Astrocyte (in vitro differentiated cells and primary cell): ENCODE measurements at regions not wholly inside any gene's neighbourhood (a gene's known extent, or its start where the extent isn't known, plus 50 kb on each side); places are given as distances from the start of the nearest gene placed in this dataset.

Experiments
- DNase-seq: peaks from one replicate; pipeline ENCODE4 v3.0.0-alpha.2; 2010; ENCODE audit warnings: low read depth
- FAIRE-seq: peaks from 2 replicates; lab custom pipeline; 2011; peaks lifted over from hg19 to GRCh38; lab: Jason Lieb, UNC
- H2AFZ ChIP-seq: 2 replicates; pipeline ENCODE4 v1.6.0; 2012; ENCODE audit warnings: low read depth, low read length, inconsistent platforms
- H3K27ac ChIP-seq: 2 replicates; pipeline ENCODE4 v1.5.1; 2011; ENCODE audit warnings: low read depth, low read length, inconsistent platforms
- H3K27me3 ChIP-seq: 2 replicates; pipeline ENCODE4 v1.6.0; 2011; ENCODE audit warnings: low read length, inconsistent platforms; ENCODE audit not compliant: insufficient read depth
- H3K36me3 ChIP-seq: 2 replicates; pipeline ENCODE4 v1.5.1; 2011; ENCODE audit warnings: low read length, inconsistent platforms; ENCODE audit not compliant: insufficient read depth
- H3K4me1 ChIP-seq: 2 replicates; pipeline ENCODE4 v1.5.1; 2011; ENCODE audit warnings: low read length, inconsistent platforms; ENCODE audit not compliant: insufficient read depth
- H3K4me2 ChIP-seq: 2 replicates; pipeline ENCODE4 v1.6.0; 2012; ENCODE audit warnings: low read length, inconsistent platforms
- H3K4me3 ChIP-seq: 2 replicates; pipeline ENCODE4 v1.5.1; 2011; ENCODE audit warnings: low read depth, mild to moderate bottlenecking, low read length, inconsistent platforms; ENCODE audit not compliant: insufficient read depth
- H3K79me2 ChIP-seq: 2 replicates; pipeline ENCODE4 v1.6.0; 2012; ENCODE audit warnings: mild to moderate bottlenecking, low read length, inconsistent platforms; ENCODE audit not compliant: insufficient read depth
- H3K9ac ChIP-seq: 2 replicates; pipeline ENCODE4 v1.6.0; 2012; ENCODE audit warnings: mild to moderate bottlenecking, low read length, inconsistent platforms
- H3K9me3 ChIP-seq: 2 replicates; pipeline ENCODE4 v1.5.1; 2012; ENCODE audit warnings: low read depth, mild to moderate bottlenecking, low read length, inconsistent platforms; ENCODE audit not compliant: insufficient read depth
- H4K20me1 ChIP-seq: 2 replicates; pipeline ENCODE4 v1.6.0; 2012; ENCODE audit warnings: low read length, inconsistent platforms; ENCODE audit not compliant: insufficient read depth
- H3K27ac Mint-ChIP-seq: one replicate; pipeline ENCODE4 v1.8.0; 2021; ENCODE audit warnings: mild to moderate bottlenecking, mixed read lengths; ENCODE audit not compliant: unreplicated experiment
- H3K27me3 Mint-ChIP-seq: one replicate; pipeline ENCODE4 v1.8.0; 2021; ENCODE audit warnings: low read depth, mixed read lengths; ENCODE audit not compliant: unreplicated experiment
- H3K36me3 Mint-ChIP-seq: one replicate; pipeline ENCODE4 v1.8.0; 2021; ENCODE audit warnings: low read depth, mixed read lengths; ENCODE audit not compliant: unreplicated experiment
- H3K4me1 Mint-ChIP-seq: one replicate; pipeline ENCODE4 v1.8.0; 2021; ENCODE audit warnings: low read depth, mixed read lengths; ENCODE audit not compliant: unreplicated experiment
- H3K4me3 Mint-ChIP-seq: one replicate; pipeline ENCODE4 v1.8.0; 2021; ENCODE audit warnings: mild to moderate bottlenecking, moderate library complexity, mixed read lengths; ENCODE audit not compliant: unreplicated experiment
- H3K9me3 Mint-ChIP-seq: one replicate; pipeline ENCODE4 v1.8.0; 2021; ENCODE audit warnings: mild to moderate bottlenecking, mixed read lengths; ENCODE audit not compliant: unreplicated experiment
- EZH2 ChIP-seq: IDR thresholded peaks from 2 replicates; pipeline ENCODE4 v1.6.1; 2012; ENCODE audit warnings: mild to moderate bottlenecking, low read length, inconsistent platforms; ENCODE audit not compliant: insufficient read depth
- TF ChIP-seq, protein P1 (sequence below): IDR thresholded peaks from 2 replicates; pipeline ENCODE4 v1.5.1; 2011; ENCODE audit warnings: low read depth, mild to moderate bottlenecking, inconsistent platforms, low read length, moderate library complexity; ENCODE audit not compliant: insufficient read depth

DNA sequence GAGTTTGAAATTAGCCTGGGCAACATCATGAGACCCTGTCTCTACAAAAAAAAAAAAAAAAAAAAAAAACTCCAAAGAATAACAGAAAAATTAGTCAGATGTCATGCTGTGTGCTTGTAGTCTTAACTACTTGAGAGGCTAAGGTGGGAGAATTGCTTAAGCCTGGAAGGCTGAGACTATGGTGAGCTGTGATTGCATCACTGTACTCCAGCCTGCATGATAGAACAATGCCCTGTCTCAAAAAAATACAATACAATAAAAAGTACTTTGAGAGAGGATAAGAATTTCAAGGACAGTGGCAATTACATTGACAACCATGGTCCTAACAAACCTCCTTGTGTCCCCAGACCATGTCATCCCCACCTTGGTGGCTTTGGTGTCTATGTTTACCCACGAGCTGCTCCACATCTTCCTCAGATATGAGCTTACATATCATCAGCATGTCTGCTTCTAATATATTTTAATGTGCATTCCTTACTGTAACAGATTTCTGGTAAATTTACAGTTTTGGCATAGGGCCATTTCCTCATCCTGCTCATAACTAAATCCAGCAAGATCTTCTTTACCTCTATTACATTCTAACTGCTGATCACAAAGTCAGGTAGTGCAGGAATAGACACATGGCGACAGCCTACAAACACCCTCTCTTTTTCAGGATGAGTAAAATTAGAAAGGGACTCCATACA is 437.7 kb upstream of the HNRNPA3 start:
- no peaks in the 10 kb centered on the region for H3K79me2 ChIP-seq
- no peaks in the 10 kb centered on the region for H3K9me3 ChIP-seq
- FAIRE-seq: no peak
- H3K4me3 ChIP-seq: no peak overlapping the region
- no peak for DNase-seq
- no peaks in the 10 kb centered on the region for H3K27me3 ChIP-seq
- H3K27ac ChIP-seq: no peak overlapping the region
- H2AFZ ChIP-seq: no peak overlapping the region
- no peak overlapping the region for H3K4me2 ChIP-seq
- no peaks in the 10 kb centered on the region for H3K4me1 ChIP-seq
- no peaks in the 10 kb centered on the region for H3K27me3 Mint-ChIP-seq
- no peak for TF ChIP-seq EZH2
- TF ChIP-seq, protein P1, sequence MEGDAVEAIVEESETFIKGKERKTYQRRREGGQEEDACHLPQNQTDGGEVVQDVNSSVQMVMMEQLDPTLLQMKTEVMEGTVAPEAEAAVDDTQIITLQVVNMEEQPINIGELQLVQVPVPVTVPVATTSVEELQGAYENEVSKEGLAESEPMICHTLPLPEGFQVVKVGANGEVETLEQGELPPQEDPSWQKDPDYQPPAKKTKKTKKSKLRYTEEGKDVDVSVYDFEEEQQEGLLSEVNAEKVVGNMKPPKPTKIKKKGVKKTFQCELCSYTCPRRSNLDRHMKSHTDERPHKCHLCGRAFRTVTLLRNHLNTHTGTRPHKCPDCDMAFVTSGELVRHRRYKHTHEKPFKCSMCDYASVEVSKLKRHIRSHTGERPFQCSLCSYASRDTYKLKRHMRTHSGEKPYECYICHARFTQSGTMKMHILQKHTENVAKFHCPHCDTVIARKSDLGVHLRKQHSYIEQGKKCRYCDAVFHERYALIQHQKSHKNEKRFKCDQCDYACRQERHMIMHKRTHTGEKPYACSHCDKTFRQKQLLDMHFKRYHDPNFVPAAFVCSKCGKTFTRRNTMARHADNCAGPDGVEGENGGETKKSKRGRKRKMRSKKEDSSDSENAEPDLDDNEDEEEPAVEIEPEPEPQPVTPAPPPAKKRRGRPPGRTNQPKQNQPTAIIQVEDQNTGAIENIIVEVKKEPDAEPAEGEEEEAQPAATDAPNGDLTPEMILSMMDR: no peak
- peaks cover 13% of the 10 kb centered on the region for H3K9me3 Mint-ChIP-seq
- no peaks in the 10 kb centered on the region for H4K20me1 ChIP-seq
- no peaks in the 10 kb centered on the region for H3K4me1 Mint-ChIP-seq
- no peak overlapping the region for H3K27ac Mint-ChIP-seq
- H3K4me3 Mint-ChIP-seq: no peak overlapping the region
- no peaks in the 10 kb centered on the region for H3K36me3 ChIP-seq
- no peak overlapping the region for H3K9ac ChIP-seq
- no peaks in the 10 kb centered on the region for H3K36me3 Mint-ChIP-seq

DNA sequence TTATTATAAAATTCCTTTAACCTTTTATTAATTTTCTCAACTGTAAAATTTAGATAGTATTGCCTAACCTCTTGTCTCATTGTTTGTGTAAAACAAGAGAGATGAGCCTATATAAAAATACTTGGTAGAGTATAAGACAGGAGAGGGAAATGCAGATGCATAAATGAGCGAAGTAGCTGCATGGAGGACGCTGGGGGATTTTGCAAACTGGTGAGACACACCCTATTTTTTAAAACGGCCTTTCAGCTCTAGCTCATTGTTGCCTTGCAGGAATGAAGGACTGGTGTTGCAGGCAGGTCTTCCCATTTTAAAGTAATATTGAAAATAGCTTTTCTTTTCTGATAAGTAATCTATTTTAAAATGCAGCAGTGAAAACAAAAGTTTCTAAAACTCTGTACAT is 435.3 kb upstream of the HNRNPA3 start:
- FAIRE-seq (no peak), DNase-seq (no peak)
- Mint-ChIP-seq H3K9me3 (peaks cover 11% of the 10 kb centered on the region), H3K27me3 (no peaks in the 10 kb centered on the region), H3K4me1 (no peaks in the 10 kb centered on the region), H3K4me3 (no peak overlapping the region), H3K27ac (no peak overlapping the region), H3K36me3 (no peaks in the 10 kb centered on the region)
- no peaks in the 10 kb centered on the region for H3K36me3 ChIP-seq
- no peaks in the 10 kb centered on the region for H3K79me2 ChIP-seq
- no peaks in the 10 kb centered on the region for H3K9me3 ChIP-seq
- H2AFZ ChIP-seq: no peak overlapping the region
- no peaks in the 10 kb centered on the region for H4K20me1 ChIP-seq
- TF ChIP-seq EZH2: no peak
- TF ChIP-seq, protein P1: no peak
- no peaks in the 10 kb centered on the region for H3K27me3 ChIP-seq
- no peaks in the 10 kb centered on the region for H3K4me1 ChIP-seq
- no peak overlapping the region for H3K4me2 ChIP-seq
- no peak overlapping the region for H3K9ac ChIP-seq
- H3K4me3 ChIP-seq: no peak overlapping the region
- H3K27ac ChIP-seq: no peak overlapping the region

DNA sequence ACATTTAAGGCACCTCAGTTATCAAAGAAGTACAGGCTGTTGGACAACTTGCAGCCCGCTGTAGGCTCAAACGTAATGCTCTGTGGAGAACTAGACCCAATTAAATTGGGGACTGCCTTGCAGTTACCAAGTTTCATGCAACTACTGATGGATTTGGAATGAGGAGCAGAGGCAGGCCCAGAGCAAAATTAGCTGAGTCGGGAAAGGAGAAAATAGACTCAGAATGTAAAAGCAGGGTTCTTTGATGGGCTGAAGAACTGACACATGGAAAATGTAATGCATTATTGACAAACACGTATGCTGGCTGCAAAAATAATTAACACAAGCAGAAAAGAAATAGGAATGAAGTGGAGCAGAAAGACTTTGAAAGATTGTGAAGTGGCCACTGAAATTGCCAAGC is 432.7 kb upstream of the HNRNPA3 start:
- Histone ChIP-seq H3K9ac (no peak overlapping the region), H3K4me3 (no peak overlapping the region), H3K79me2 (no peaks in the 10 kb centered on the region), H2AFZ (no peak overlapping the region), H3K4me2 (no peak overlapping the region), H3K27me3 (no peaks in the 10 kb centered on the region), H4K20me1 (no peaks in the 10 kb centered on the region), H3K36me3 (no peaks in the 10 kb centered on the region), H3K9me3 (no peaks in the 10 kb centered on the region), H3K27ac (no peak overlapping the region), H3K4me1 (no peaks in the 10 kb centered on the region)
- no peak for TF ChIP-seq EZH2
- TF ChIP-seq, protein P1: no peak
- Mint-ChIP-seq H3K27me3 (no peaks in the 10 kb centered on the region), H3K27ac (no peak overlapping the region), H3K9me3 (peaks cover 3% of the 10 kb centered on the region), H3K4me1 (no peaks in the 10 kb centered on the region), H3K36me3 (no peaks in the 10 kb centered on the region), H3K4me3 (no peak overlapping the region)
- FAIRE-seq (no peak), DNase-seq (no peak)
